ENCODE measurements at regions not wholly inside any gene's neighbourhood (a gene's known extent, or its start where the extent isn't known, plus 50 kb on each side); places are given as distances from the start of the nearest gene placed in this dataset.

DNA sequence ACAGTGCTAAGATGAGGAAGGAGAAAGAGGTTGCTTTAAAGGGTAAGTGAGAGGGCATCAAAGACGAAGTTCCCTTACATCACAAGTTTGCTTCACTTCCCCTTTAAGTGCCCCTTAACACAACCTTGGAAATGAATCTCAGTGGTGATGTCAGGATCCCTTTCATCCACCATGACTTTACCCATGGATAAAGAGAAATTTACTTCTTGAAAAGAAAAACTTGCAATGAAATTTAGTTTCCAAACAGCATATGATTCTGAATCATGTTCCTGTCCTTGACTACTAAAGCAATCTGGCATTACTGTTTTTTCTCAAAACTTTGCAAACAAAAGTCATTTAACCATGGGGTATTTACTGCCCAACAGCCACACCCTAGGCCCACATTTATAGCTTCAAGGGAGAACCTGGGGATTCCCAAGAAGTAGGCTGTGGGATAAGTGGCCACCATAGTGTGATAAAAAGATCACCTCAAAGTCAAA lies 135.9 kb downstream of the ITGB8 start:
- no peak overlapping the region for H3K4me3 ChIP-seq
- H3K36me3 ChIP-seq (ENCODE audit: control insufficient read depth in 4 of 4, insufficient read depth in 4 of 4, low read length in 4 of 4): no peaks in the 10 kb centered on the region
- no peak overlapping the region for H3K9ac ChIP-seq (ENCODE audit: insufficient read depth in 1 of 2, low read length in 2 of 2)
- no peaks in the 10 kb centered on the region for H3K9me3 ChIP-seq (ENCODE audit: control insufficient read depth in 4 of 4, insufficient read depth in 3 of 4, low read length in 3 of 4)
- ATAC-seq (ENCODE audit: insufficient read depth, low FRiP score) (peak; percentile 54), DNase-seq (no peak)
- no peaks in the 10 kb centered on the region for H3K27me3 ChIP-seq (ENCODE audit: control insufficient read depth in 3 of 3, insufficient read depth in 3 of 3, low read length in 2 of 3)
- H3K4me1 ChIP-seq (ENCODE audit: control insufficient read depth in 5 of 5, insufficient read depth in 5 of 5, low read length in 5 of 5): no peaks in the 10 kb centered on the region
- 31 to 48% methylated on average over 1 of the region's 1 CpG for WGBS, 2 donors
- TF ChIP-seq, protein P1, sequence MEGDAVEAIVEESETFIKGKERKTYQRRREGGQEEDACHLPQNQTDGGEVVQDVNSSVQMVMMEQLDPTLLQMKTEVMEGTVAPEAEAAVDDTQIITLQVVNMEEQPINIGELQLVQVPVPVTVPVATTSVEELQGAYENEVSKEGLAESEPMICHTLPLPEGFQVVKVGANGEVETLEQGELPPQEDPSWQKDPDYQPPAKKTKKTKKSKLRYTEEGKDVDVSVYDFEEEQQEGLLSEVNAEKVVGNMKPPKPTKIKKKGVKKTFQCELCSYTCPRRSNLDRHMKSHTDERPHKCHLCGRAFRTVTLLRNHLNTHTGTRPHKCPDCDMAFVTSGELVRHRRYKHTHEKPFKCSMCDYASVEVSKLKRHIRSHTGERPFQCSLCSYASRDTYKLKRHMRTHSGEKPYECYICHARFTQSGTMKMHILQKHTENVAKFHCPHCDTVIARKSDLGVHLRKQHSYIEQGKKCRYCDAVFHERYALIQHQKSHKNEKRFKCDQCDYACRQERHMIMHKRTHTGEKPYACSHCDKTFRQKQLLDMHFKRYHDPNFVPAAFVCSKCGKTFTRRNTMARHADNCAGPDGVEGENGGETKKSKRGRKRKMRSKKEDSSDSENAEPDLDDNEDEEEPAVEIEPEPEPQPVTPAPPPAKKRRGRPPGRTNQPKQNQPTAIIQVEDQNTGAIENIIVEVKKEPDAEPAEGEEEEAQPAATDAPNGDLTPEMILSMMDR (IDR thresholded peaks at IDR 0.05; ENCODE audit: control extremely low read depth, extremely low read depth): no peak
- H3K27ac ChIP-seq (ENCODE audit: low read depth in 1 of 2, low read length in 1 of 2): no peak overlapping the region

DNA sequence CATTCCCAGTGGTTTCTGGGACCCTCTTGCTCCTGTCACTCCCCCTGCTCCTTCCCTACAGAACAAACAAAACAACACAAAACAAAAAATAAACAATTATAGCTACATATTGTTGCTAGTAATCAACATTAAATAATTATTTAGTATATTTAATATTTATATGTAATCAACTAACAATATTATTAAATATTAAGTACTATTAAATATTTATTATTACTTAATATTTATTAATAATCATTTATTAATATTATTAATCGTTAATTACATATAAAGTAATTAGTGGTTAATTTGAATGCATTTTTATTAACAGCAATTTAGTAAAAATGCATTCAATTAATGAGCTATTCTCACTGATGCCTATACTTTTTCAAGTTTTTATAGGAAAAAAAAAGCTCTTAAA lies 139.4 kb downstream of the ITGB8 start:
- WGBS, 2 donors: 29 to 69% methylated on average over 1 of the region's 1 CpG
- Histone ChIP-seq H3K4me3 (no peak overlapping the region), H3K9me3 (ENCODE audit: control insufficient read depth in 4 of 4, insufficient read depth in 3 of 4, low read length in 3 of 4) (no peaks in the 10 kb centered on the region), H3K4me1 (ENCODE audit: control insufficient read depth in 5 of 5, insufficient read depth in 5 of 5, low read length in 5 of 5) (peaks cover 0 to 3% (median 0%) of the 10 kb centered on the region in 5 donors), H3K27ac (ENCODE audit: low read depth in 1 of 2, low read length in 1 of 2) (no peak overlapping the region), H3K27me3 (ENCODE audit: control insufficient read depth in 3 of 3, insufficient read depth in 3 of 3, low read length in 2 of 3) (no peaks in the 10 kb centered on the region), H3K36me3 (ENCODE audit: control insufficient read depth in 4 of 4, insufficient read depth in 4 of 4, low read length in 4 of 4) (no peaks in the 10 kb centered on the region), H3K9ac (ENCODE audit: insufficient read depth in 1 of 2, low read length in 2 of 2) (no peak overlapping the region)
- TF ChIP-seq, protein P1 (IDR thresholded peaks at IDR 0.05; ENCODE audit: control extremely low read depth, extremely low read depth): no peak
- DNase-seq (no peak), ATAC-seq (ENCODE audit: insufficient read depth, low FRiP score) (no peak)

DNA sequence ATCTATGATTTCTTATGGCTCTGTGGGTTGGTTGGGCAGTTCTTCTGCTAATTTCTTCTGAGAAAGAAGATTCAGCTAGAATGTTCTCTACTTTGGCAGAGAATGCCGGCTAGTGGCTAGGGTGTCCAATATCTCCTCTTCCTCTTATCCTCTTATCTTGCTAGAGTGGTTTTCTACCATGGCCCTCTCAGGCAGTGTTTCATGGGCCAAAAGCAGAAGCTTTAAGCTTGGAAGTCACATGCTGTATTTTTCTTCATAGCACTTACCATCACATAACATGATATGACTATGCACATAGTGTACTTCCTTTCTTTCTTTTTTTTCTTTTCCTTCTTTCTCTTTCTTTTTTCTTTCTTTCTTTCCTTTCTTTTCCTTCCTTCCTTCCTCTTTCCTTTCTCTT lies 140.0 kb downstream of the ITGB8 start:
- WGBS, 2 donors: 7 to 57% methylated on average over 1 of the region's 1 CpG
- Histone ChIP-seq H3K4me1 (ENCODE audit: control insufficient read depth in 5 of 5, insufficient read depth in 5 of 5, low read length in 5 of 5) (peaks cover 0 to 3% (median 0%) of the 10 kb centered on the region in 5 donors), H3K9me3 (ENCODE audit: control insufficient read depth in 4 of 4, insufficient read depth in 3 of 4, low read length in 3 of 4) (no peaks in the 10 kb centered on the region), H3K4me3 (no peak overlapping the region), H3K36me3 (ENCODE audit: control insufficient read depth in 4 of 4, insufficient read depth in 4 of 4, low read length in 4 of 4) (no peaks in the 10 kb centered on the region), H3K27ac (ENCODE audit: low read depth in 1 of 2, low read length in 1 of 2) (no peak overlapping the region), H3K9ac (ENCODE audit: insufficient read depth in 1 of 2, low read length in 2 of 2) (no peak overlapping the region), H3K27me3 (ENCODE audit: control insufficient read depth in 3 of 3, insufficient read depth in 3 of 3, low read length in 2 of 3) (no peaks in the 10 kb centered on the region)
- TF ChIP-seq, protein P1 (IDR thresholded peaks at IDR 0.05; ENCODE audit: control extremely low read depth, extremely low read depth): no peak
- ATAC-seq (ENCODE audit: insufficient read depth, low FRiP score) (peak; percentile 38), DNase-seq (no peak)

DNA sequence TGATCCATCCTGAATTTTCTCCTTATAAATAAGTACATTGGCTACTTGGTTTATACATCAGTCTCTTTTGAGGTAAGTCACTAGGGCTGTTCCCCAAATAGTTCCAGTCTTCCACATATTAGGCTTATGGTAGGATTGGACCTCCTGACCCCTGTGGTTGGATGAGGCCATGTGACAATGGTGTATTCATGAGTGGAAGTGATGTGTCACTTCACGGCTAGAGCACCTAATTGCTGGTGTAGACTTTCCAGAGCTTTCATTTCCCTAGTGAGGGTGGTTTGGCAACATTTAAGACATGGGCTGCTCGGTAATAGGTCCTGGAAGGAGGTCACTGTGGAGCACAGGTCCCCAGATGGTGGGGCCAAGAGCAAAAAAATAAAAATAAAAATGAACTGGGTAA lies 141.2 kb upstream of the ABCB5 start:
- Histone ChIP-seq H3K9ac (ENCODE audit: insufficient read depth in 1 of 2, low read length in 2 of 2) (no peak overlapping the region), H3K4me1 (ENCODE audit: control insufficient read depth in 5 of 5, insufficient read depth in 5 of 5, low read length in 5 of 5) (peaks cover 0 to 3% (median 0%) of the 10 kb centered on the region in 5 donors), H3K27me3 (ENCODE audit: control insufficient read depth in 3 of 3, insufficient read depth in 3 of 3, low read length in 2 of 3) (no peaks in the 10 kb centered on the region), H3K27ac (ENCODE audit: low read depth in 1 of 2, low read length in 1 of 2) (no peak overlapping the region), H3K36me3 (ENCODE audit: control insufficient read depth in 4 of 4, insufficient read depth in 4 of 4, low read length in 4 of 4) (no peaks in the 10 kb centered on the region), H3K4me3 (no peak overlapping the region), H3K9me3 (ENCODE audit: control insufficient read depth in 4 of 4, insufficient read depth in 3 of 4, low read length in 3 of 4) (no peaks in the 10 kb centered on the region)
- TF ChIP-seq, protein P1 (IDR thresholded peaks at IDR 0.05; ENCODE audit: control extremely low read depth, extremely low read depth): no peak
- DNase-seq (no peak), ATAC-seq (ENCODE audit: insufficient read depth, low FRiP score) (no peak)
- 40 to 64% methylated on average over 2 of the region's 2 CpGs for WGBS, 2 donors
